HEK293T (cell line): ENCODE measurements at regions not wholly inside any gene's neighbourhood (a gene's known extent, or its start where the extent isn't known, plus 50 kb on each side); places are given as distances from the start of the nearest gene placed in this dataset.

ENCODE experiments used
- CTCF ChIA-PET: fragments of 350-600 bp; formaldehyde crosslinking; extraction: SDS; loops from one replicate; lab custom pipeline; 2021; ENCODE audit warnings: antibody characterized with exemption, inconsistent platforms; lab: Yijun Ruan, JAX
- POLR2A ChIA-PET: fragments of 350-600 bp; formaldehyde crosslinking; extraction: SDS; loops from one replicate; lab custom pipeline; 2020; ENCODE audit warnings: antibody characterized with exemption, inconsistent platforms; lab: Yijun Ruan, JAX
- DNase-seq: peaks from one replicate; pipeline ENCODE4 v3.0.0; 2012; ENCODE audit warnings: mixed read lengths; ENCODE audit errors: extremely low spot score
- ARNT ChIP-seq: fragments of 450-650 bp; IDR thresholded peaks from 2 replicates; pipeline ENCODE4 v1.6.1; 2017; ENCODE audit warnings: mild to moderate bottlenecking
- BHLHE40 ChIP-seq: fragments of 450-650 bp; IDR thresholded peaks from 2 replicates; pipeline ENCODE4 v1.6.1; 2016; ENCODE audit warnings: mild to moderate bottlenecking, moderate library complexity, borderline replicate concordance
- CTBP1 ChIP-seq: fragments of 450-650 bp; IDR thresholded peaks from 2 replicates; pipeline ENCODE4 v1.6.1; 2016; ENCODE audit warnings: borderline replicate concordance
- ELF4 ChIP-seq: fragments of 450-650 bp; IDR thresholded peaks from 2 replicates; pipeline ENCODE4 v1.6.1; 2017; ENCODE audit warnings: antibody characterized with exemption
- FOXA1 ChIP-seq: fragments of 450-650 bp; IDR thresholded peaks from 2 replicates; pipeline ENCODE4 v1.6.1; 2016; ENCODE audit warnings: mild to moderate bottlenecking
- FOXK2 ChIP-seq: fragments of 450-650 bp; IDR thresholded peaks from 2 replicates; pipeline ENCODE4 v1.6.1; 2016; ENCODE audit warnings: mild to moderate bottlenecking
- FOXM1 ChIP-seq: fragments of 450-650 bp; IDR thresholded peaks from 2 replicates; pipeline ENCODE4 v1.6.1; 2017; ENCODE audit warnings: mild to moderate bottlenecking, borderline replicate concordance
- HDGF ChIP-seq: fragments of 450-650 bp; IDR thresholded peaks from 2 replicates; pipeline ENCODE4 v1.6.1; 2017; ENCODE audit warnings: antibody characterized with exemption, borderline replicate concordance
- L3MBTL2 ChIP-seq: fragments of 450-650 bp; conservative IDR thresholded peaks from 2 replicates; pipeline ENCODE4 v1.6.1; 2016; ENCODE audit warnings: mild to moderate bottlenecking
- LEF1 ChIP-seq: fragments of 450-650 bp; IDR thresholded peaks from 2 replicates; pipeline ENCODE4 v1.6.1; 2017; ENCODE audit warnings: mild to moderate bottlenecking, borderline replicate concordance
- NFRKB ChIP-seq: fragments of 450-650 bp; IDR thresholded peaks from 2 replicates; pipeline ENCODE4 v1.6.1; 2016; ENCODE audit warnings: mild to moderate bottlenecking, moderate library complexity
- PKNOX1 ChIP-seq: fragments of 450-650 bp; IDR thresholded peaks from 2 replicates; pipeline ENCODE4 v1.6.1; 2016
- SP1 ChIP-seq: fragments of 450-650 bp; IDR thresholded peaks from 2 replicates; pipeline ENCODE4 v1.6.1; 2017
- SUZ12 ChIP-seq: fragments of 450-650 bp; IDR thresholded peaks from 2 replicates; pipeline ENCODE4 v1.6.1; 2016; ENCODE audit warnings: mild to moderate bottlenecking
- TARDBP ChIP-seq: fragments of 450-650 bp; IDR thresholded peaks from 2 replicates; pipeline ENCODE4 v1.6.1; 2016
- ZNF384 ChIP-seq: fragments of 450-650 bp; IDR thresholded peaks from 2 replicates; pipeline ENCODE4 v1.6.1; 2016

GRCh38 chr9:34810187-34810524, 100.2 kb upstream of the CCL21 start:
- ChIA-PET CTCF (no interaction called here), POLR2A (no interaction called here)

GRCh38 chr9:34809504-34810186, 99.7 kb upstream of the CCL21 start:
- no peak for DNase-seq
- ChIA-PET CTCF (no interaction called here), POLR2A (no interaction called here)
- TF ChIP-seq HDGF (no peak), L3MBTL2 (no peak), FOXM1 (no peak), LEF1 (no peak), SUZ12 (no peak), NFRKB (no peak), SP1 (no peak), ZNF384 (no peak), ARNT (no peak), BHLHE40 (no peak), CTBP1 (no peak), FOXA1 (no peak), ELF4 (no peak), PKNOX1 (no peak), FOXK2 (no peak), TARDBP (no peak)

More at GRCh38 chr9:34810187-34810524, 100.2 kb upstream of the CCL21 start:
- TF ChIP-seq L3MBTL2 = no peak
- no peak for TF ChIP-seq ELF4
- TF ChIP-seq FOXA1 = no peak
- no peak for TF ChIP-seq CTBP1
- TF ChIP-seq HDGF = no peak
- TF ChIP-seq BHLHE40 = no peak
- no peak for DNase-seq

- ChIA-PET CTCF (no interaction called here), POLR2A (no interaction called here)
- DNase-seq = no peak
- TF ChIP-seq L3MBTL2 (no peak), TARDBP (no peak), SUZ12 (no peak), HDGF (no peak), CTBP1 (no peak), FOXA1 (no peak), ZNF384 (no peak), NFRKB (no peak), FOXM1 (no peak), ELF4 (no peak), BHLHE40 (no peak)
These were observed 93.0 kb upstream of the CCL21 start for GRCh38 chr9:34802916-34803315.

GRCh38 chr9:34797367-34797766, 87.4 kb upstream of the CCL21 start:
- CTCF ChIA-PET = no interaction called here
- DNase-seq = no peak
- TF ChIP-seq FOXM1 (no peak), SUZ12 (no peak), PKNOX1 (no peak), HDGF (no peak), LEF1 (no peak), TARDBP (no peak), ZNF384 (no peak), NFRKB (no peak), CTBP1 (no peak), ELF4 (no peak), FOXA1 (no peak)
- POLR2A ChIA-PET = no interaction called here

GRCh38 chr9:34796924-34797323, 87.0 kb upstream of the CCL21 start:
- no peak for TF ChIP-seq NFRKB
- no peak for TF ChIP-seq FOXK2
- TF ChIP-seq TARDBP = no peak
- no peak for TF ChIP-seq ELF4
- no peak for TF ChIP-seq ARNT
- no peak for TF ChIP-seq CTBP1
- no peak for TF ChIP-seq FOXA1
- TF ChIP-seq ZNF384 = no peak
- no peak for TF ChIP-seq SUZ12
- no peak for TF ChIP-seq PKNOX1
- no peak for TF ChIP-seq HDGF
- TF ChIP-seq BHLHE40 = no peak
- TF ChIP-seq FOXM1 = no peak
- TF ChIP-seq L3MBTL2 = no peak
- TF ChIP-seq SP1 = no peak
- POLR2A ChIA-PET = no interaction called here
- CTCF ChIA-PET = no interaction called here
- no peak for DNase-seq

GRCh38 chr9:34793428-34793827, 83.5 kb upstream of the CCL21 start:
- CTCF ChIA-PET = no interaction called here
- TF ChIP-seq HDGF (no peak), ARNT (no peak), FOXK2 (no peak), CTBP1 (no peak), NFRKB (no peak), ZNF384 (no peak), TARDBP (no peak), FOXA1 (no peak), ELF4 (no peak), LEF1 (no peak), BHLHE40 (no peak), FOXM1 (no peak), SP1 (no peak), PKNOX1 (no peak), L3MBTL2 (no peak), SUZ12 (no peak)
- no peak for DNase-seq
- POLR2A ChIA-PET = no interaction called here
